Endometrial microvascular endothelial cells (primary cell): ENCODE measurements at regions not wholly inside any gene's neighbourhood (a gene's known extent, or its start where the extent isn't known, plus 50 kb on each side); places are given as distances from the start of the nearest gene placed in this dataset.
"Not testable (repeated sequence)": the region's sequence is repeated elsewhere in the genome, so short reads cannot be mapped to it uniquely, and the experiment has no call there.

Experiments
- in situ Hi-C: cut with HindIII; loops from 2 replicates; pipeline ENCODE4 v1.10.0; 2017; ENCODE audit warnings: low sequenced_read_pairs, low pct_unique_long_range_greater_than_20kb; ENCODE audit errors: inconsistent ontology term

DNA sequence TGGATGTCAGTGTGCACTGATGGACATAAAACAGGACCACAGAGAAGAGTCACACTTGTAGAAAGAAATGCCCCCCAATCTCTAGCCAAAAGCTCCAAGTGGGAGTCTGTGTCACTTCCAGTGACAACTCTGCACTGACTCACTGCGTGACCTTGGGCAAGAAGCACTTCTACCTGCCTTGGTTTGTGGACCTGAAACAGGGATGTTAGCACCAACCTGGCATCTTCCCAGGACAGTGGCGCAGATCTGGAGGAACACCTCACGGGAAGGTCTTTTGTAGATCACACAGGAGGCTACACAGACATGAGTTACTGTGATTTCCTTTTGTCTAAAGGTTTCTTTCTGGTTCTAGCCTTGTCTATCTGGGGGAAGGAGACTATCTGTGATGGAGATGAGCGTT lies 80.5 kb upstream of the DHRSX start:
- in situ Hi-C loops = loop anchor here (25.0 kb wide), 1 partner anchor 919 kb away; no protein-coding TSS in a partner anchor

DNA sequence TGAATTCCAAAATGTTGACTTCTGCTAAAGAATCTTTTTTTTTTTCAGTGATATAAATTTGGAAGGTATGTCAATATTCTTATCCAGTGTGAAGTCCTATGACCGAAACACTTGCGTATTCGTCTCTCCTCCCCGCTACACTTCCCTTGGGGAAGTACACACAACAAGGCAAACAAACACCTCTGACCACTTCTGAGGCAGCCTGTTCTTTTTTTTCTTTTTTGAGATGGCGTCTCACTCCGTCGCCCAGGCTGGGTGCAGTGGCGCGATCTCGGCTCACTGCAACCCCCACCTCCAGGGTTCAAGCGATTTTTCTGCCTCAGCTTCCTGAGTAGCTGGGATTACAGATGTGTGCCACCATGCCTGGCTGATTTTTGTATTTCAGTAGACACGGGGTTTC lies 78.1 kb upstream of the DHRSX start:
- in situ Hi-C loops = loop anchor here (25.0 kb wide), 1 partner anchor 917 kb away; no protein-coding TSS in a partner anchor

DNA sequence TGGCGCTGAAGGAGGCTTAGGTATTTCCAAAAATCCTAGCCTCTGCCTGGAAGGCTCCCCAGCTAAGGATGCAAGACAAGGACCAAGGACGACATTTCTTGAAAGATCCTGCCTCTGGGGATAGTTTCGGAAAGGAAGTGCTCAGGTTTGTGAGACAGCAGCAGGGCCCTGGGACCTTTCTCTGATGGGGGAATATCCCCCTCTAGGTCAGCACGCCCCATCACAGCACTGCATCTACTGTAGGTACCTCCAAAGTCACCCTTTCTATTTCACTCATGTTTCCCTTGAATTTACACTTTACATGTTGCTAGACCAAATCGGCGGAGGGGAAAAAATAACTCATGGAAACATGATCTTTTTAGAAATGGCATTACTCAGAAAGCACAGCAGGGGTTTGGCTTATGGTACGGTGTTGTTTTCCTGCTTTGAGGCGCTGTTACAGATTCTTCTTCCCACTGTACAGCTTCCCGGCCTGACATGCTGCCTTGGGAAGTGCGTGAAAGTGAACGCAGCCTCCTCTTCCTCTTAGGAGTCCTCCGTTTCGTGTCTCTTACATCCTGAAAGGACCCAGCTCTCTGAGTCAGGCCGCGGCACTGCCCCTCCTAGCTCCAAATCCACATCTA lies 77.2 kb upstream of the DHRSX start:
- in situ Hi-C loops = loop anchor here (25.0 kb wide), 1 partner anchor 916 kb away; no protein-coding TSS in a partner anchor

DNA sequence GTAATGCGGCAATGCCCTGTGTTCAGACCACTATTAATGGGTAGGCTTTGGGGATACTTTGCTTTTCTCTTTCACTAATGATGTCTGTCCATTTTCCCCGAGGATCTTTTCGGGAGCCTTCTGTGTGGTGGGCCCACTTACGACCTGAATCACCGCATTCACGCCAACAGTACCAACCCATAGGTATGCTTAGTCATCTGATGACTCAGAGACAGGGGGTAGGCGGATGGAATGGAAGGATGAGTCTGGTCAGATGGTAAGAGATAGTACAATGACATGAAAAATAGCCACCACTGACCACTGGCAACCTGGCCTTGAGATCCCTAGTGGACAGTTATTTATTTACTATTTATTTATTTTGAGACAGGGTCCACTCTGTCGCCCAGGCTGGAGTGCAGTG lies 76.0 kb upstream of the DHRSX start:
- in situ Hi-C loops = loop anchor here (25.0 kb wide), 1 partner anchor 914 kb away; no protein-coding TSS in a partner anchor

DNA sequence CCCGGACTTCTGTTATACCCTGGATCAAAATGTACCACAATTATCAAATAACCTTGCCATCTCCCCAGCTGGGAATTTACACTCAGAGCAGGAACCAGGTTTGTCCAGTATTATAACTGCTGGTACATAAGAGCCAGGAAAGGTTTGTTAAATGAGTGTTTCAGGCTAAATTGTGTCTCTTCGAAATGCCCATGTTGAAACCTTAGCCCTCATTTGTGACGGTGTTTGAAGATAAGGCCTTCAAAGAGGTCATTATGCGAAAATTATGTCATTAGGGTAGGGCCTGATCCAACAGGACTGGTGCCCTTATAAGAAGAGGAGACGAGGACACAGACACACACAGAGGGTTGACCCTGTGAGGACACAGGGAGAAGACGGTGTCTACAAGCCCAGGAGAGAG lies 73.5 kb upstream of the DHRSX start:
- in situ Hi-C loops = no loop called here

DNA sequence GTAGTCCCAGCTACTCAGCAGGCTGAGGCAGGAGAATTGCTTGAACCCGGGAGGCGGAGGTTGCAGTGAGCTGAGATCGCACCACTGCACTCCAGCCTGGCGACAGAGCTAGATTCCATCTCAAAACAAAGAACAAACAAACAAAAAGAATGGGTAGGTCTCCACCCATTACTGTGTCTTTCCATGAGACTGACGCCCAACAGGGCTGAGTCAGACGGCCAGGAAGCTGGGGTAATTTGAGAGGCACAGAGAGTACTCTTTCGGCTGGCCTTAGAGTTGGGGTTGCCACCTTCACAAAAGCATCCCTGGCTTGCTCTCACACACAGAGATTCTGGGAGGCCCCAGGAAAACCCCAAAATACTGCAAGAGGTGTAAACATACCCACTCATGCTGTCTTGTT lies 72.0 kb upstream of the DHRSX start:
- in situ Hi-C loops = no loop called here

DNA sequence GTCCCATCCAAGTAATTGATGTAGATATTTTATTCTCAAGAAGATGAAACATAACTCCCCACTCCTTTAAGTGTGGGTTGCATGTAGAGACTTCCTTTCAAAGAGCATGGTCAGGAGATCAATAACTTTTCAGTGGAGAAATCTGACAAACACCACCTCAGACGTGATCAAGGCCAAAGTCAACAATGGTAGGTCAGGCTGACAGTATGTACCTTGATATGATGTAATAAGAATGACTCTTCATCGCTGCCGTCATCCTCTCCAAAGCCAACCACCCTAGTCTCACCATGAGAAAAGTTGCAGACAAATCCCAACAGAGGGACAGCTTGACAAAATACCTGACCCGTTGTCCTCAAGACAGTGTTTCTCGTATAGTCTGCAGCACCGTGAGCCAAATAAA lies 67.3 kb upstream of the DHRSX start:
- in situ Hi-C loops = no loop called here

DNA sequence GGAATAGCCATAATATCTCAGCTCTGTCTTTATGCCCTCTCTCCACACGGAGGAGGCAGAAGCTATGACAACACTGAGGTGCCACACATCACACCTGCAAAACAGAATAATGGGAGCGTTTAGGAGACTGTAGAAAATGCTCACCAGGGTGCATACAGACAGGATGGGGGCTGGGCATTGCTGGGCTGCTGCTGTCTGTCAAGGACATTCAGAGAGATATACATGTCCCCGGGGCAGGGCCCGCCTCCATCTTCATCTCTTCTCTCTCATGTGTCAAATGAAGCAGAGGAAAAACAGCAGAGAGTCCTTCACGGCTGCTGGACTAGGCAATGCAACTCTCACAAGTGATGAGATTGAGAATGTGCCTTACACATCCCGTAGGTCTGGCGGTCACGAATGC lies 65.3 kb upstream of the DHRSX start:
- in situ Hi-C loops = no loop called here

DNA sequence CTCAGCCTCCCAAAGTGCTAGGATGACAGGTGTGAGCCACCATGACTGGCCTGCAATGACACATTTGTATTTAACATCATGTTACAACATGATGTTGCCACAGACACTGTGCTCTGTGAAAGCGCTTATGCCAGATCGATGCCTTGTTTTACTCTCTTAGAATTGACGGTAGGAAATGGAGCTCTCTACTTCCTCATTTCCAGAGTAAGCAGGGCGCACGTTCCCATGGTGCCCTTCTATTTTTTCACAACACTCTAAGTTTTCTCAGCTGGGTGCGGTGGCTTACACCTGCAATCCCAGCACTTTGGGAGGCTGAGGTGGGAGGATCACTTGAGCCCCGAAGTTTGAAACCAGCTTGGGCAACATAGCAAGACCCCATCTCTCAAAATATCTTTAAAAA lies 60.7 kb upstream of the DHRSX start:
- in situ Hi-C loops = no loop called here

DNA sequence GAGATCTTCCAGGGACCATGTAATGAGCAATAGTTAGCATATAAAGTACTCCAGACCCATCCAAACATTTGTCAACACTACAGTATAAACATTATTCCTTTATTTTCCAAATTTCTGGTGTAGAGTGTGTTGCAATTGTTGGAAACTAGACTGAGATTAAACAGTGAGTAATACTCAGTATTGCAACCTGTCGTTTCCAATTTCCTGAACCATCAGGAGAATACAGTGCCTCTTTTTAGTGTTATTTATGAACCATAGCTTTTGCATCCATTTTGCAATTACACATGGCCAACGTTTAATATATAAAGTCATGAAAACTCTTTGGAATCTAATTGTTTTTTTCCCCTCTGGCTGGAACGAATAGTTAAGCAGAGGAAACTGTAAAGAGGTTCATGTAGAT lies 58.3 kb upstream of the DHRSX start:
- in situ Hi-C loops = no loop called here

DNA sequence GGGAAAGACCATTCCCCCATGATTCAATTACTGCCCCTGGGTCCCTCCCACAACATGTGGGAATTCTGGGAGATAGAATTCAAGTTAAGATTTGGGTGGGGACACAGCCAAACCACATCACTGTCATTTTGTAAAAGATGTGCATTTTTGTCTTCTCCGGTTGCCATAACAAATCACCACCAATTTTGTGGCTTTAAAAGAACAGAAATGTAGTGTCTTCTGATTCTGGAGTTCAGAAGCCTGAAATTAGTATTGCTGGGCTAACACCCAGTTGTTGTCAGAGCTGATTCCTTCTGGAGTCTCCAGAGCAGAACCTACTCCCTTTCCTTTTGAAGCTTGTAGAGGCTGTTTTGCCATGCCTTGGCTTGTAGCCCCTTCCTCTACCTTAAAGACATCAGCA lies 54.1 kb upstream of the DHRSX start:
- in situ Hi-C loops = no loop called here

DNA sequence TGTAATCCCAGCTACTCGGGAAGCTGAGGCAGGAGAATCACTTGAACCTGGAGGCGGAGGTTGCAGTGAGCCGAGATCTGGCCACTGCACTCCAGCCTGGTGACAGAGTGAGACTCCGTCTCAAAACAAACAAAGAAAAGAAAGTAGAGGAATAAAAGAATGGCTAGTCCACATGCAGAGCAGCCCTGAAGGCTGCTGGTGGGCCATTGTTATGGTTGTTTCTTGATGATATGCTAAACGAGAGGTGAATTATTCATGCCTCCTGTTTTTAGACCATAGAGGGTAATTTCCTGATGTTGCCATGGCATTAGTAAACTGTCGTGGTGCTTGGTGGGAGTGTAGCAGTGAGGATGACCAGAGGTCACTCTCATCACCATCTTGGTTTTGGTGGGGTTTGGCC lies 53.3 kb upstream of the DHRSX start:
- in situ Hi-C loops = not testable (repeated sequence)

DNA sequence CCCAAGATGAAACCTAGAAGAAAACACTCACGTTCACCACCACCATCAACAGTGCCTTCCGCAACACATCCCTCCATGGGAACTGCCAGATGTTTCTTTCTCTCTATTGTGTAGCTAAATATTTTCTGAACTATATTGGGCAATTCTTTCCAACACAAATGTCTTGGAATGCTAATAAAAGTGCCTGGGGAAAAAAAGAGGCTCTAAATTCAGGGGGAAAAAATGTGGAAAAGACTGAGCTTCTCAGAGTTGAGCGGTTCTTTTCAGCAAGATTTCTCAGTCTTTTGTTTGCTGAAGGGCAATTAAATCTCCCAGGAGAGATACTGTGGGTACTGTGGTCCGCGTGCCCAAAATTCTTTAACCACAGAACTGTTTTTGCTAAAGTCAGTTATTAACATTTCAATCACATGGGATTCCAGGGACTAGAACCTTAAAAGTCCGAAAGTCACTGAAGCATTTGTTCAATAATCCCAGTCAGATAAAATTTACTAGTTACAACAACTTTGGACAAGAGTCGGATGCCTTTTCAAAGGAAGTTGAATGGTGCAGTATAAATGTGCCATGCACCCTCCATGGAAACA lies 51.9 kb upstream of the DHRSX start:
- in situ Hi-C loops = no loop called here

DNA sequence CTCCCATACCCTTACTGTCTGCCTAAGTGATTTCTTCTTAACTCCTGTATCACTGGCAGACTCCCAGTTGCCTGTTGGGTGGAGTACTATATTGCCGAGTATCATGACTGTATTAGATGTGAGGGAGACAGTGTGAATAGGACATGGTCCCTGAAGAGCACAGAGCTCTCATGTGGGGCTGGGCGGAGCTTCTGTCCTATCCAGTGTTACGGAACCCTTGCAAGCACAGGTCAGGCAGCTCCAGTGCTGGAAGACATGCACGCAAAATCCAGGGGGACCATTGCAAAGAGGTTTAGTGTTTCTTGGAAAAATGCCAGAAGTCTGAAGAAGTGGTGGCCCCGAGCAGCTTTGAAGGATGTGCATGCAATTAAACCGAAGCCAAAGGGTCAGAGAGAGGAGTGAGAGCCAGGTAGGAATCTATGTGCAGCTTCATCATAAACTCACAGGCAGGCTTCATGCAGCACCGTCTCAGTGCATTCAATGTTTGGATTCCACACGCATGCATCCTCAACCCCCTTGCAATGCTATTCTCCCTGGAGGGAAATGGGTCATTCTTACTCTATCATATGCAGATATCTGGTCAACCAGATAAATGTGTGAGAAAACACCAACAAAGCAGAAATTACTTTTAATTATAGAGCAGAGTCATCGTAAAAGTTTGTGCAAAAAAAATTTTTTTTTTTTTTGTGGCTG lies 49.7 kb upstream of the DHRSX start:
- in situ Hi-C loops = no loop called here
